ENCODE measurements at regions not wholly inside any gene's neighbourhood (a gene's known extent, or its start where the extent isn't known, plus 50 kb on each side); places are given as distances from the start of the nearest gene placed in this dataset.
A peak's percentile ranks its signal among the peaks of the same experiment; 100 is the strongest.

GRCh38 chr1:91582431-91582921 lies 81.8 kb downstream of the CDC7 start:
- no peak overlapping the region for H3K4me3 ChIP-seq (ENCODE audit: low read depth, low read length)
- Mint-ChIP-seq H3K27ac (ENCODE audit: unreplicated experiment) (peak overlapping the region; percentile 57), H3K27me3 (ENCODE audit: insufficient read depth, unreplicated experiment) (no peaks in the 10 kb centered on the region), H3K36me3 (ENCODE audit: insufficient read depth, unreplicated experiment) (peaks cover 6% of the 10 kb centered on the region), H3K9me3 (ENCODE audit: unreplicated experiment) (no peaks in the 10 kb centered on the region), H3K4me1 (ENCODE audit: low read depth, unreplicated experiment) (peaks cover 7% of the 10 kb centered on the region), H3K4me3 (ENCODE audit: unreplicated experiment) (no peak overlapping the region)
- intact Hi-C loops (cut with micrococcal nuclease; ENCODE audit: unreplicated experiment) = no loop called here
- no peak for TF ChIP-seq CTCF (IDR thresholded peaks at IDR 0.05; ENCODE audit: insufficient read depth in 1 of 2, low read depth in 1 of 2, low read length in 1 of 2, severe bottlenecking in 1 of 2, unreplicated experiment in 1 of 2)
- H3K9me3 ChIP-seq = no peaks in the 10 kb centered on the region
- ChIA-PET CTCF (interaction anchor here (1.0 kb wide), 1 partner anchor 27 kb away, joined by 3 read pairs; no protein-coding TSS in a partner anchor), POLR2A (no interaction called here)
- no peaks in the 10 kb centered on the region for H3K27me3 ChIP-seq (replicated peaks; ENCODE audit: control insufficient read depth, insufficient read depth, low read length)
- H3K4me1 ChIP-seq = peaks cover 9% of the 10 kb centered on the region
- DNase-seq = no peak
- no TSS peak for BruUV-seq (replicated peaks)
- no peaks in the 10 kb centered on the region for H3K36me3 ChIP-seq (ENCODE audit: control insufficient read depth, insufficient read depth, low read length)

- Mint-ChIP-seq H3K27ac (ENCODE audit: unreplicated experiment) (no peak overlapping the region), H3K36me3 (ENCODE audit: insufficient read depth, unreplicated experiment) (peaks cover 12% of the 10 kb centered on the region), H3K4me1 (ENCODE audit: low read depth, unreplicated experiment) (peaks cover 11% of the 10 kb centered on the region), H3K9me3 (ENCODE audit: unreplicated experiment) (no peaks in the 10 kb centered on the region), H3K27me3 (ENCODE audit: insufficient read depth, unreplicated experiment) (no peaks in the 10 kb centered on the region), H3K4me3 (ENCODE audit: unreplicated experiment) (no peak overlapping the region)
- Histone ChIP-seq H3K36me3 (ENCODE audit: control insufficient read depth, insufficient read depth, low read length) (no peaks in the 10 kb centered on the region), H3K9me3 (no peaks in the 10 kb centered on the region), H3K4me1 (peaks cover 5% of the 10 kb centered on the region), H3K27me3 (replicated peaks; ENCODE audit: control insufficient read depth, insufficient read depth, low read length) (no peaks in the 10 kb centered on the region), H3K4me3 (ENCODE audit: low read depth, low read length) (no peak overlapping the region)
- no peak for DNase-seq
- POLR2A ChIA-PET = no interaction called here
- TF ChIP-seq CTCF (IDR thresholded peaks at IDR 0.05; ENCODE audit: insufficient read depth in 1 of 2, low read depth in 1 of 2, low read length in 1 of 2, severe bottlenecking in 1 of 2, unreplicated experiment in 1 of 2) = no peak
- intact Hi-C loops (cut with micrococcal nuclease; ENCODE audit: unreplicated experiment) = no loop called here
- no TSS peak for BruUV-seq (replicated peaks)
- CTCF ChIA-PET = no interaction called here
Observed at GRCh38 chr1:91583326-91583755, 82.7 kb downstream of the CDC7 start.

- no peak overlapping the region for H3K4me3 ChIP-seq (ENCODE audit: low read depth, low read length)
- peaks cover 2% of the 10 kb centered on the region; the same call in 1 of the 2 replicates for H3K4me1 ChIP-seq
- peaks cover 12% of the 10 kb centered on the region for H3K36me3 Mint-ChIP-seq (ENCODE audit: insufficient read depth, unreplicated experiment)
- H3K27ac Mint-ChIP-seq (ENCODE audit: unreplicated experiment) = no peak overlapping the region
- no peak for DNase-seq
- no TSS peak for BruUV-seq (replicated peaks)
- no peak overlapping the region for H3K4me3 Mint-ChIP-seq (ENCODE audit: unreplicated experiment)
- ChIA-PET POLR2A (no interaction called here), CTCF (no interaction called here)
- H3K4me1 Mint-ChIP-seq (ENCODE audit: low read depth, unreplicated experiment) = peaks cover 6% of the 10 kb centered on the region
- H3K27me3 Mint-ChIP-seq (ENCODE audit: insufficient read depth, unreplicated experiment) = no peaks in the 10 kb centered on the region
- intact Hi-C loops (cut with micrococcal nuclease; ENCODE audit: unreplicated experiment) = no loop called here
- H3K9me3 ChIP-seq = no peaks in the 10 kb centered on the region
- H3K9me3 Mint-ChIP-seq (ENCODE audit: unreplicated experiment) = no peaks in the 10 kb centered on the region
- no peak for TF ChIP-seq CTCF (IDR thresholded peaks at IDR 0.05; ENCODE audit: insufficient read depth in 1 of 2, low read depth in 1 of 2, low read length in 1 of 2, severe bottlenecking in 1 of 2, unreplicated experiment in 1 of 2)
- no peaks in the 10 kb centered on the region for H3K36me3 ChIP-seq (ENCODE audit: control insufficient read depth, insufficient read depth, low read length)
- no peaks in the 10 kb centered on the region for H3K27me3 ChIP-seq (replicated peaks; ENCODE audit: control insufficient read depth, insufficient read depth, low read length)
Observed at GRCh38 chr1:91584309-91584708, 83.7 kb downstream of the CDC7 start.

Measured in Caco-2 (cell line).